Vagina (tissue), 2 donors: ENCODE measurements at regions not wholly inside any gene's neighbourhood (a gene's known extent, or its start where the extent isn't known, plus 50 kb on each side); places are given as distances from the start of the nearest gene placed in this dataset.

Experiments used
- DNase-seq, 2 donors: peaks; one replicate each; pipeline ENCODE4 v3.0.0-alpha.2; 2017; ENCODE audit errors: extremely low spot score in 2 of 2
- H3K27ac ChIP-seq: fragments of 200-600 bp; sonication (generic); one replicate; pipeline ENCODE4 v1.5.1; 2019
- H3K27me3 ChIP-seq: fragments of 200-600 bp; sonication (generic); one replicate; pipeline ENCODE4 v1.5.1; 2019
- H3K36me3 ChIP-seq, 2 donors: fragments of 200-600 bp; sonication (generic); one replicate each; pipeline ENCODE4 v1.5.1; 2017 to 2019
- H3K4me1 ChIP-seq: fragments of 200-600 bp; sonication (generic); one replicate; pipeline ENCODE4 v1.5.1; 2019
- H3K4me3 ChIP-seq, 2 donors: fragments of 200-600 bp; sonication (generic); 1 replicate in 1 of 2; 2 replicates in 1 of 2; pipeline ENCODE4 v1.5.1; 2016 to 2019
- H3K9me3 ChIP-seq: fragments of 200-600 bp; sonication (generic); one replicate; pipeline ENCODE4 v1.5.1; 2019
- POLR2A ChIP-seq, 2 donors: fragments of 450-650 bp; IDR thresholded peaks; one replicate each; pipeline ENCODE4 v1.6.1; 2017; ENCODE audit warnings: antibody characterized with exemption in 2 of 2, mild to moderate bottlenecking in 2 of 2, moderate library complexity in 2 of 2
- POLR2AphosphoS5 ChIP-seq, 2 donors: sonication (generic); formaldehyde crosslinking; IDR thresholded peaks; one replicate each; pipeline ENCODE4 v1.9.0; 2017; ENCODE audit warnings: antibody characterized with exemption in 2 of 2, mild to moderate bottlenecking in 2 of 2, low read depth in 1 of 2; ENCODE audit not compliant: insufficient read depth in 1 of 2
- intact Hi-C: fragments of 100-400 bp; cut with DNase I; formaldehyde crosslinking; loops from one replicate; pipeline ENCODE4 v1.15.1; 2023
- TF ChIP-seq, protein P1 (sequence below), 3 experiments: fragments of 450-650 bp in 2 of 3; fragments of 200-600 bp in 1 of 3; sonication (generic) in 1 of 3; IDR thresholded peaks; one replicate each; pipeline ENCODE4 v1.5.1; 2017 to 2019; ENCODE audit warnings: antibody characterized with exemption in 3 of 3, mild to moderate bottlenecking in 2 of 3, moderate library complexity in 2 of 3

DNA sequence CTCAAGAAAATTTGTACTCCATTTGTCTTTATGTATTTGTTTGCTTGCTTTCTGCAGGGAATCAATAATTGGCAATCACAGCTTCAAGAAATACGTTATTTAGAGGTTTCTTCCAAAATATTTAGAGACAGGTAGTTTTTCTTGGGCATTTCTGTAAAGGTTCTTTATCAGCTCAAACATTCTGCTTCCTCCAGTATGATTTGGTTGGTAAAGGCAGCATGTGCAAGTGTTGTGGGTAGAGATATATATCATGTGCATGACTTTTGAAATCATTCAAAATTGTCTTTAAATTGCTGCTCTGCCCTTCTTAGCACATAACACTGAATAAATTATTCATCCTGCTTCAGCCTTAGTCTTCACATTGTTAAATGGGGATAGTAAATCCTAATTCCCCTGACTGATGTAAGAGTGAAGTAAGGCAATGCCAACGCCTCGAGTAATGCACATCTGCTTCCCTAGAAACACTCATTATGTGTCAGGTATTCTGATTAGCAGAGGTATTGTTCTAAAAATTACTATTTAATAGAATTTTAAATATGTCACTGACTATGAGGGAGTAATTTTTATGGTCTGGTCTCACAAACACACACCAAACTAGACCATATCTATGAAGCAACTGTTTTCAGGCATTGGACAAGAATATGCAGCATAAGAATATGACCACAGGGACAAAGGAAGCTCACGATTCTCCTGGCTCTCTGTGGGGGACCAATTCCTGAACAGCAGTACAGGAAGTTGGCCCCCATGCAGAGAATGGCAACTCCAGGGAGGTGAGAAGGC is 77.3 kb upstream of the AKR1E2 start:
- H3K27ac ChIP-seq, result no peak overlapping the region
- H3K27me3 ChIP-seq, result no peaks in the 10 kb centered on the region
- no peaks in the 10 kb centered on the region for H3K36me3 ChIP-seq
- TF ChIP-seq POLR2A (IDR thresholded peaks at IDR 0.05) (no peak), POLR2AphosphoS5 (IDR thresholded peaks at IDR 0.05; ENCODE audit: insufficient read depth in 1 of 2, low read depth in 1 of 2) (no peak)
- TF ChIP-seq, protein P1, sequence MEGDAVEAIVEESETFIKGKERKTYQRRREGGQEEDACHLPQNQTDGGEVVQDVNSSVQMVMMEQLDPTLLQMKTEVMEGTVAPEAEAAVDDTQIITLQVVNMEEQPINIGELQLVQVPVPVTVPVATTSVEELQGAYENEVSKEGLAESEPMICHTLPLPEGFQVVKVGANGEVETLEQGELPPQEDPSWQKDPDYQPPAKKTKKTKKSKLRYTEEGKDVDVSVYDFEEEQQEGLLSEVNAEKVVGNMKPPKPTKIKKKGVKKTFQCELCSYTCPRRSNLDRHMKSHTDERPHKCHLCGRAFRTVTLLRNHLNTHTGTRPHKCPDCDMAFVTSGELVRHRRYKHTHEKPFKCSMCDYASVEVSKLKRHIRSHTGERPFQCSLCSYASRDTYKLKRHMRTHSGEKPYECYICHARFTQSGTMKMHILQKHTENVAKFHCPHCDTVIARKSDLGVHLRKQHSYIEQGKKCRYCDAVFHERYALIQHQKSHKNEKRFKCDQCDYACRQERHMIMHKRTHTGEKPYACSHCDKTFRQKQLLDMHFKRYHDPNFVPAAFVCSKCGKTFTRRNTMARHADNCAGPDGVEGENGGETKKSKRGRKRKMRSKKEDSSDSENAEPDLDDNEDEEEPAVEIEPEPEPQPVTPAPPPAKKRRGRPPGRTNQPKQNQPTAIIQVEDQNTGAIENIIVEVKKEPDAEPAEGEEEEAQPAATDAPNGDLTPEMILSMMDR (IDR thresholded peaks at IDR 0.05), result no peak
- no peak for DNase-seq
- H3K9me3 ChIP-seq, result no peaks in the 10 kb centered on the region
- no peak overlapping the region for H3K4me3 ChIP-seq
- intact Hi-C loops, result no loop called here
- no peaks in the 10 kb centered on the region for H3K4me1 ChIP-seq

DNA sequence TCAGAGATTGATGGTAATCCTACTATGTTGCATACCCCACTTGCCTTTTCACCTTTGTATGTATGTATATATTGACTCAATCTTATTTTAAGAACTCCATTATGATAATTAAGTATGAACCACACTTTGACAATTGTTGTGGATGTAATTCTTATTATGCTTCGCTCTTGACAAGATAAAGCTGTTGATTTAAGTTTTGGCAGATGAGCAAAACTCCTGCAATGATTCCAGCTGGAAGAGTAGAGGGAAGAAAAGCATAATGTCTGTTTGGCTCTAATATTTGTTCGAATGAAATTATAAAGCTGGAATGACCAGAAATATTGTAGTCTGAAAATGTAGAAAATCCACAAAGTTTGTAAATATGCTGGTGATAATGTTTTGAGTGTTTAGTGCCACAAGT is 83.8 kb upstream of the AKR1E2 start:
- intact Hi-C loops, result no loop called here
- Histone ChIP-seq H3K9me3 (no peaks in the 10 kb centered on the region), H3K27ac (no peak overlapping the region), H3K36me3 (no peaks in the 10 kb centered on the region), H3K4me1 (no peaks in the 10 kb centered on the region), H3K27me3 (no peaks in the 10 kb centered on the region), H3K4me3 (no peak overlapping the region)
- DNase-seq, result no peak
- TF ChIP-seq POLR2A (IDR thresholded peaks at IDR 0.05) (no peak), POLR2AphosphoS5 (IDR thresholded peaks at IDR 0.05; ENCODE audit: insufficient read depth in 1 of 2, low read depth in 1 of 2) (no peak)
- TF ChIP-seq, protein P1 (IDR thresholded peaks at IDR 0.05), result no peak

DNA sequence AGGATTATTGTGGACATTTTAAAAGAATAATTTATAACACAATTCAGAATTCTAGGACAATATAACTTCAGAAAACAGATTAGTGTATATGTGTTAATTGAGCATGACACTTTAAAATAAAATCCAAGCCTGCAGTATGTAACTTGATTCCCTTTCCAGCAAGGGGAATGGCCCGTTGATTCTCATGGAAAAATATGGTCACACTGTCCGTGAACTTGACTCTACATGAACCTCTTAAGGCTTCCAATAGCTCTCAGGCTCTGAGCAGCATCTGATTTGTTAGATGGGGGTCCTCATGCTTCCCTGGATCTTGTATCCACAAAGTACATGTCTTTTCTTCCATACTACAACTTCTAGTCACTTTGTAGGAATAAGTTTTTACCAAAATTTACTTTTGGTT is 85.5 kb upstream of the AKR1E2 start:
- intact Hi-C loops, result no loop called here

DNA sequence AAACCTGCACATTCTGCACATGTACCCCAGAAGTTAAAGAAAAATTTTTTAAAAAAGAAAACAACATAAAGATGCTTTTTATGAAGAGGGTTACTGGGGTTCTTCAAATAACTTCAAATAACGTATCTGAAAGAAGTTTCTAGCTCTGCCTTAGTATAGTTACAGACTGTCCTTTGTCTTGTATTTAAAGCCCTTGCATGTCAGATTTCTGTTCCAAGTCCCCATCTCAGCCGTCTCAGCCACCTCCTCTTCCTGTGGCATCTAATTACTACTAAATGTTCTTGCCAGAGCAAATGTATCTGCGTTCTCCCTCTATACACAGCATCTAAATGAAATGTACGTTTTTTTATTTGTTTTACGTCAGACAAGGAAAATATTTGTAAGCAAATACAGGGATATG is 89.4 kb upstream of the AKR1E2 start:
- no peak for DNase-seq
- no peaks in the 10 kb centered on the region for H3K27me3 ChIP-seq
- TF ChIP-seq, protein P1 (IDR thresholded peaks at IDR 0.05), result no peak
- no peak for TF ChIP-seq POLR2A (IDR thresholded peaks at IDR 0.05)
- TF ChIP-seq POLR2AphosphoS5 (IDR thresholded peaks at IDR 0.05; ENCODE audit: insufficient read depth in 1 of 2, low read depth in 1 of 2), result no peak
- intact Hi-C loops, result no loop called here
- H3K36me3 ChIP-seq, result no peaks in the 10 kb centered on the region
- no peaks in the 10 kb centered on the region for H3K9me3 ChIP-seq
- H3K4me3 ChIP-seq, result no peak overlapping the region
- H3K4me1 ChIP-seq, result peaks cover 6% of the 10 kb centered on the region
- H3K27ac ChIP-seq, result no peak overlapping the region

More for the DNA sequence above, 85.5 kb upstream of the AKR1E2 start:
- no peak overlapping the region for H3K4me3 ChIP-seq
- H3K36me3 ChIP-seq, result no peaks in the 10 kb centered on the region
- peak overlapping the region; percentile 63 for H3K27ac ChIP-seq
- TF ChIP-seq POLR2AphosphoS5 (IDR thresholded peaks at IDR 0.05; ENCODE audit: insufficient read depth in 1 of 2, low read depth in 1 of 2) (no peak), POLR2A (IDR thresholded peaks at IDR 0.05) (no peak)
- TF ChIP-seq, protein P1 (IDR thresholded peaks at IDR 0.05), result no peak
- no peaks in the 10 kb centered on the region for H3K27me3 ChIP-seq
- no peak for DNase-seq
- H3K4me1 ChIP-seq, result no peaks in the 10 kb centered on the region
- no peaks in the 10 kb centered on the region for H3K9me3 ChIP-seq

DNA sequence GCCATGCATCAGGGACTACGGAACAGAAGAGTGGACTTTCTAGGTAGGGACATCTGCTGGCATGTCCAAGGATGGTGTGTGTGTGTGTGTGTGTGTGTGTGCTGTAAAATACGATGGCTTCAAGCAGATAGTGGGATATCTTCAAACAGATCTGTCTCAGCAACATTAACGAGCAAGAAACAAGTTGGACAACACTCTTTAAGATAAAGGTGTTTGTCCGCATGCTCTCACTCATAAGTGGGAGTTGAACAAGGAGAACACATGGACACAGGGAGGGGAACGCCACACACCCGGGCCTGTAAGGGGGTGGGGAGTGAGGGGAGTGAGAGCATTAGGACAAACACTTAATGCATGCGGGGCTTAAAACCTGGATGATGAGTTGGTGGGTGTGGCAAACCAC is 89.8 kb upstream of the AKR1E2 start:
- H3K4me3 ChIP-seq, result no peak overlapping the region
- no peaks in the 10 kb centered on the region for H3K9me3 ChIP-seq
- H3K4me1 ChIP-seq, result peaks cover 6% of the 10 kb centered on the region
- intact Hi-C loops, result no loop called here
- H3K36me3 ChIP-seq, result no peaks in the 10 kb centered on the region
- DNase-seq, result no peak
- H3K27me3 ChIP-seq, result no peaks in the 10 kb centered on the region
- no peak overlapping the region for H3K27ac ChIP-seq
- TF ChIP-seq, protein P1 (IDR thresholded peaks at IDR 0.05), result no peak
- TF ChIP-seq POLR2A (IDR thresholded peaks at IDR 0.05) (no peak), POLR2AphosphoS5 (IDR thresholded peaks at IDR 0.05; ENCODE audit: insufficient read depth in 1 of 2, low read depth in 1 of 2) (no peak)
